Muscle layer of colon (tissue), 2 donors: ENCODE measurements at regions not wholly inside any gene's neighbourhood (a gene's known extent, or its start where the extent isn't known, plus 50 kb on each side); places are given as distances from the start of the nearest gene placed in this dataset.
"Not testable (repeated sequence)": the region's sequence is repeated elsewhere in the genome, so short reads cannot be mapped to it uniquely, and the experiment has no call there.

Source experiments
- H3K27ac ChIP-seq: one replicate; pipeline ENCODE4 v1.7.0; 2013; ENCODE audit warnings: low read depth, mild to moderate bottlenecking, low read length, moderate library complexity
- H3K27me3 ChIP-seq, 2 donors: one replicate each; pipeline ENCODE4 v1.7.0; 2013; ENCODE audit warnings: low read length in 2 of 2, mild to moderate bottlenecking in 2 of 2; ENCODE audit not compliant: insufficient read depth in 2 of 2, control insufficient read depth in 1 of 2
- H3K36me3 ChIP-seq: one replicate; pipeline ENCODE4 v1.7.0; 2013; ENCODE audit warnings: mild to moderate bottlenecking, low read length; ENCODE audit not compliant: insufficient read depth
- H3K4me1 ChIP-seq: one replicate; pipeline ENCODE4 v1.7.0; 2013; ENCODE audit warnings: mild to moderate bottlenecking, low read length; ENCODE audit not compliant: insufficient read depth
- H3K4me3 ChIP-seq, 2 donors: one replicate each; pipeline ENCODE4 v1.7.0; 2013; ENCODE audit warnings: low read length in 2 of 2, low read depth in 1 of 2, mild to moderate bottlenecking in 1 of 2, moderate library complexity in 1 of 2
- H3K9ac ChIP-seq: one replicate; pipeline ENCODE4 v1.7.0; 2013; ENCODE audit warnings: low read length
- H3K9me3 ChIP-seq: one replicate; pipeline ENCODE4 v1.7.0; 2013; ENCODE audit warnings: mild to moderate bottlenecking, low read length
- donor health status: abdominal sarcoma.
- donor health status: Adenocarcinoma of cecum.

GRCh38 chr14:105948955-105949354 is 422.6 kb downstream of the TMEM121 start:
- H3K27ac ChIP-seq, H3K9ac ChIP-seq: not testable (repeated sequence)

GRCh38 chr14:105950364-105950892 is 424.0 kb downstream of the TMEM121 start:
- H3K27ac ChIP-seq, H3K27me3 ChIP-seq, H3K36me3 ChIP-seq, H3K9ac ChIP-seq, H3K4me1 ChIP-seq, H3K4me3 ChIP-seq, H3K9me3 ChIP-seq: not testable (repeated sequence)

More at GRCh38 chr14:105948955-105949354, 422.6 kb downstream of the TMEM121 start:
- not testable (repeated sequence) for H3K9me3 ChIP-seq, H3K36me3 ChIP-seq, H3K4me3 ChIP-seq, H3K27me3 ChIP-seq, H3K4me1 ChIP-seq

GRCh38 chr14:105951399-105951798 is 425.0 kb downstream of the TMEM121 start:
- Histone ChIP-seq H3K9ac (no peak overlapping the region), H3K36me3 (no peaks in the 10 kb centered on the region), H3K4me3 (no peak overlapping the region), H3K4me1 (no peaks in the 10 kb centered on the region), H3K9me3 (no peaks in the 10 kb centered on the region), H3K27ac (no peak overlapping the region), H3K27me3 (no peaks in the 10 kb centered on the region)

GRCh38 chr14:105952222-105952621 is 425.8 kb downstream of the TMEM121 start:
- no peaks in the 10 kb centered on the region for H3K36me3 ChIP-seq
- no peaks in the 10 kb centered on the region for H3K4me1 ChIP-seq
- H3K27ac ChIP-seq: no peak overlapping the region
- no peak overlapping the region for H3K9ac ChIP-seq
- H3K4me3 ChIP-seq: no peak overlapping the region
- H3K27me3 ChIP-seq: no peaks in the 10 kb centered on the region
- no peaks in the 10 kb centered on the region for H3K9me3 ChIP-seq

GRCh38 chr14:105952826-105953225 is 426.4 kb downstream of the TMEM121 start:
- Histone ChIP-seq H3K27ac (no peak overlapping the region), H3K27me3 (no peaks in the 10 kb centered on the region), H3K4me1 (no peaks in the 10 kb centered on the region), H3K4me3 (no peak overlapping the region), H3K36me3 (no peaks in the 10 kb centered on the region), H3K9me3 (no peaks in the 10 kb centered on the region), H3K9ac (no peak overlapping the region)

GRCh38 chr14:105961625-105962024 is 435.2 kb downstream of the TMEM121 start:
- H3K36me3 ChIP-seq, H3K27me3 ChIP-seq: not testable (repeated sequence)

GRCh38 chr14:105962532-105962931 is 436.1 kb downstream of the TMEM121 start:
- no peak overlapping the region for H3K27ac ChIP-seq
- H3K9me3 ChIP-seq: no peaks in the 10 kb centered on the region
- no peaks in the 10 kb centered on the region for H3K4me1 ChIP-seq
- no peak overlapping the region for H3K4me3 ChIP-seq
- H3K9ac ChIP-seq: no peak overlapping the region
- H3K36me3 ChIP-seq: no peaks in the 10 kb centered on the region
- H3K27me3 ChIP-seq: no peaks in the 10 kb centered on the region

More at GRCh38 chr14:105961625-105962024, 435.2 kb downstream of the TMEM121 start:
- H3K9ac ChIP-seq, H3K4me3 ChIP-seq, H3K9me3 ChIP-seq, H3K4me1 ChIP-seq, H3K27ac ChIP-seq: not testable (repeated sequence)

- Histone ChIP-seq H3K9me3 (no peaks in the 10 kb centered on the region), H3K4me3 (no peak overlapping the region), H3K27me3 (no peaks in the 10 kb centered on the region), H3K36me3 (no peaks in the 10 kb centered on the region), H3K9ac (no peak overlapping the region), H3K4me1 (no peaks in the 10 kb centered on the region), H3K27ac (no peak overlapping the region)
Observed at GRCh38 chr14:105968291-105968690, 441.9 kb downstream of the TMEM121 start.

GRCh38 chr14:105969026-105969425 is 442.6 kb downstream of the TMEM121 start:
- H3K27ac ChIP-seq, H3K27me3 ChIP-seq, H3K9ac ChIP-seq, H3K36me3 ChIP-seq, H3K4me1 ChIP-seq, H3K9me3 ChIP-seq, H3K4me3 ChIP-seq: not testable (repeated sequence)

- H3K27me3 ChIP-seq, H3K4me3 ChIP-seq, H3K9ac ChIP-seq, H3K4me1 ChIP-seq, H3K27ac ChIP-seq, H3K36me3 ChIP-seq, H3K9me3 ChIP-seq: not testable (repeated sequence)
Observed at GRCh38 chr14:105970821-105971220, 444.4 kb downstream of the TMEM121 start.

GRCh38 chr14:105971593-105972500 is 445.5 kb downstream of the TMEM121 start:
- peaks cover 0 to 8% of the 10 kb centered on the region in 2 donors for H3K27me3 ChIP-seq
- no peak overlapping the region for H3K27ac ChIP-seq
- no peaks in the 10 kb centered on the region for H3K9me3 ChIP-seq
- no peak overlapping the region for H3K9ac ChIP-seq
- H3K4me3 ChIP-seq: no peak overlapping the region
- H3K36me3 ChIP-seq: no peaks in the 10 kb centered on the region
- H3K4me1 ChIP-seq: no peaks in the 10 kb centered on the region

GRCh38 chr14:105974902-105975301 is 448.5 kb downstream of the TMEM121 start:
- H3K9ac ChIP-seq: no peak overlapping the region
- no peak overlapping the region for H3K27ac ChIP-seq

More at GRCh38 chr14:105974902-105975301, 448.5 kb downstream of the TMEM121 start:
- Histone ChIP-seq H3K27me3 (peaks cover 0 to 8% of the 10 kb centered on the region in 2 donors), H3K36me3 (no peaks in the 10 kb centered on the region), H3K4me3 (no peak overlapping the region), H3K4me1 (no peaks in the 10 kb centered on the region), H3K9me3 (no peaks in the 10 kb centered on the region)
